A673 (cell line): ENCODE measurements at regions not wholly inside any gene's neighbourhood (a gene's known extent, or its start where the extent isn't known, plus 50 kb on each side); places are given as distances from the start of the nearest gene placed in this dataset.

Experiments used
- BruUV-seq: library from RNA; stranded (reverse); fragments of 400-500 nt; replicated peaks from 2 replicates; lab custom pipeline; 2021; lab: Mats Ljungman, UMichigan
- CTCF ChIA-PET: fragments of 300-600 bp; sonication (Branson Sonifier 250); formaldehyde crosslinking; loops from one replicate; lab custom pipeline; 2022; ENCODE audit warnings: antibody characterized with exemption; lab: Charles Lee
- POLR2A ChIA-PET: fragments of 300-600 bp; sonication (Branson Sonifier 250); formaldehyde crosslinking; loops from one replicate; lab custom pipeline; 2022; ENCODE audit warnings: antibody characterized with exemption; ENCODE audit not compliant: low non-redundant PET; lab: Charles Lee
- DNase-seq: peaks from one replicate; pipeline ENCODE4 v3.0.0-alpha.2; 2015; ENCODE audit warnings: low spot score
- H3K27ac ChIP-seq: fragments of 200-600 bp; sonication (generic); 2 replicates; pipeline ENCODE4 v1.5.1; 2016; ENCODE audit warnings: mixed run types, low read depth, mild to moderate bottlenecking, mixed read lengths, antibody characterized with exemption, low read length; ENCODE audit not compliant: poor library complexity, severe bottlenecking
- H3K27me3 ChIP-seq: fragments of 200-600 bp; sonication (generic); replicated peaks from 2 replicates; pipeline ENCODE4 v1.6.1; 2017; ENCODE audit warnings: mixed run types, low read depth, mild to moderate bottlenecking, mixed read lengths, antibody characterized with exemption, low read length; ENCODE audit not compliant: insufficient read depth, poor library complexity
- H3K36me3 ChIP-seq: fragments of 200-600 bp; sonication (generic); 2 replicates; pipeline ENCODE4 v1.6.1; 2016; ENCODE audit warnings: mixed run types, mild to moderate bottlenecking, mixed read lengths, antibody characterized with exemption, low read length; ENCODE audit not compliant: insufficient read depth, poor library complexity, severe bottlenecking
- H3K4me1 ChIP-seq: fragments of 200-600 bp; sonication (generic); 2 replicates; pipeline ENCODE4 v1.6.1; 2017; ENCODE audit warnings: mixed run types, mild to moderate bottlenecking, mixed read lengths, antibody characterized with exemption, low read length; ENCODE audit not compliant: insufficient read depth, poor library complexity, severe bottlenecking
- H3K4me3 ChIP-seq: fragments of 200-600 bp; sonication (generic); 2 replicates; pipeline ENCODE4 v1.5.1; 2016; ENCODE audit warnings: low read depth, mixed run types, mild to moderate bottlenecking, mixed read lengths, low read length; ENCODE audit not compliant: poor library complexity, severe bottlenecking
- H3K9me3 ChIP-seq: fragments of 200-600 bp; sonication (generic); 2 replicates; pipeline ENCODE4 v1.6.1; 2016; ENCODE audit warnings: mixed run types, low read depth, mild to moderate bottlenecking, mixed read lengths, antibody characterized with exemption, low read length; ENCODE audit not compliant: poor library complexity, severe bottlenecking
- CTCF ChIP-seq: fragments of 300-800, 200-600 bp; sonication (generic); conservative IDR thresholded peaks from 2 replicates; pipeline ENCODE4 v1.5.1; 2017; ENCODE audit warnings: low read depth, mild to moderate bottlenecking, antibody characterized with exemption, low read length, moderate library complexity, mixed read lengths
- EZH2 ChIP-seq: fragments of 200-600 bp; sonication (generic); IDR thresholded peaks from 2 replicates; pipeline ENCODE4 v1.6.1; 2017; ENCODE audit warnings: borderline replicate concordance, low read depth, mild to moderate bottlenecking, mixed read lengths, antibody characterized with exemption, low read length; ENCODE audit not compliant: poor library complexity, severe bottlenecking
- intact Hi-C: fragments of 100-400 bp; cut with micrococcal nuclease; formaldehyde crosslinking; loops from one replicate; pipeline ENCODE4 v1.10.0; 2022; ENCODE audit not compliant: unreplicated experiment

- TF ChIP-seq EZH2 (no peak), CTCF (no peak)
- CTCF ChIA-PET, result no interaction called here
- Histone ChIP-seq H3K4me3 (no peak overlapping the region), H3K4me1 (no peaks in the 10 kb centered on the region), H3K27me3 (no peaks in the 10 kb centered on the region), H3K27ac (no peak overlapping the region), H3K9me3 (no peaks in the 10 kb centered on the region), H3K36me3 (no peaks in the 10 kb centered on the region)
- POLR2A ChIA-PET, result no interaction called here
- intact Hi-C loops, result no loop called here
- DNase-seq, result no peak
- BruUV-seq, result no TSS peak
Measured at GRCh38 chr6:16043171-16044135, 85.4 kb upstream of the MYLIP start.

GRCh38 chr6:16042751-16043150 lies 86.1 kb upstream of the MYLIP start:
- intact Hi-C loops, result no loop called here
- CTCF ChIA-PET, result no interaction called here
- DNase-seq, result no peak

GRCh38 chr6:16041327-16041726 lies 87.6 kb upstream of the MYLIP start:
- TF ChIP-seq EZH2 (no peak), CTCF (no peak)
- no peak for DNase-seq
- H3K9me3 ChIP-seq, result no peaks in the 10 kb centered on the region
- BruUV-seq, result no TSS peak
- H3K27ac ChIP-seq, result no peak overlapping the region
- H3K27me3 ChIP-seq, result no peaks in the 10 kb centered on the region
- no peak overlapping the region for H3K4me3 ChIP-seq
- H3K36me3 ChIP-seq, result no peaks in the 10 kb centered on the region
- CTCF ChIA-PET, result no interaction called here
- intact Hi-C loops, result no loop called here
- H3K4me1 ChIP-seq, result no peaks in the 10 kb centered on the region
- POLR2A ChIA-PET, result no interaction called here

More at GRCh38 chr6:16042751-16043150, 86.1 kb upstream of the MYLIP start:
- Histone ChIP-seq H3K27ac (no peak overlapping the region), H3K4me1 (no peaks in the 10 kb centered on the region), H3K27me3 (no peaks in the 10 kb centered on the region), H3K4me3 (no peak overlapping the region), H3K9me3 (no peaks in the 10 kb centered on the region), H3K36me3 (no peaks in the 10 kb centered on the region)
- no TSS peak for BruUV-seq
- POLR2A ChIA-PET, result interaction anchor here (0.7 kb wide), 1 partner anchor 826 kb away, joined by 5 read pairs; no protein-coding TSS in a partner anchor
- TF ChIP-seq EZH2 (no peak), CTCF (no peak)
